DMS79 treated with DMSO at 0.1 percent for 48 hours (cell line): ENCODE measurements at regions not wholly inside any gene's neighbourhood (a gene's known extent, or its start where the extent isn't known, plus 50 kb on each side); places are given as distances from the start of the nearest gene placed in this dataset.
"Not testable (repeated sequence)": the region's sequence is repeated elsewhere in the genome, so short reads cannot be mapped to it uniquely, and the experiment has no call there.

Source experiments
- DNase-seq: peaks from one replicate; lab custom pipeline; 2025; lab: John Stamatoyannopoulos, UW

GRCh38 chr5:97544240-97544639 is 361.2 kb upstream of the RIOK2 start:
- DNase-seq: no peak

- no peak for DNase-seq
These were observed 361.6 kb upstream of the RIOK2 start for GRCh38 chr5:97544678-97545077.

- no peak for DNase-seq
These were observed 362.4 kb upstream of the RIOK2 start for GRCh38 chr5:97545446-97545845.

DNA sequence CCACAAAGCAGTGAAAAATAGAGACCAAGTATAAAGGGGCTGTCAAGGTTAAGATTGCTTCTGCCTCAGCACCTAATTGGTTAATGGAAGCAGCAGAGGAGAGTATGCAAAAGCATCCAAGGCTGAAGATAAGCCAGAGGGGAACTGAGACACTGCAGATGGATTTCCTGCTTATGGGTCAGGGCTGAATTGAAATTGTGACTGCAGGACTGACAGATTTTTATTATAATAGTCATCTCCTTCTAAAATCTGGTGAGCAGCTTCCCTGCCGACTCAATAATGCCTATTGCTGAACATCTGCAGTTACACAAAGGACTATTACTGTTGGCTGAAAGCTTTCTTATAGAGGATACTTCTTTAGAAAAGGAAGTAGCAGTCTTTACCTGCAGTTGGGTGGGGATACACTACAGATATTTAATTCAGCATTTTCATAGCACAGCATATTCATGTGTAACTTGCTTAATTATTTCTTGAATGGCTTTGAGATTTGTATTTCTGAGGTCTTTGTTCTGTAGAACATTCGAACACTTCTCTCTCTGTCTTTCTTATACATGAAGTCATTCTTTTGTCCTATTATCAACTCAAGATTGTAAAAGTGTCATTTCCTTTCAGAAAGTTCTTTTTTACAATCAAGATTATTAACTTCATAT is 363.0 kb upstream of the RIOK2 start:
- no peak for DNase-seq

- DNase-seq: no peak
These were observed 364.4 kb upstream of the RIOK2 start for GRCh38 chr5:97547430-97547829.

GRCh38 chr5:97547999-97548738 is 365.1 kb upstream of the RIOK2 start:
- DNase-seq: no peak

GRCh38 chr5:97548739-97549080 is 365.7 kb upstream of the RIOK2 start:
- DNase-seq: no peak

GRCh38 chr5:97549496-97549895 is 366.4 kb upstream of the RIOK2 start:
- no peak for DNase-seq

DNA sequence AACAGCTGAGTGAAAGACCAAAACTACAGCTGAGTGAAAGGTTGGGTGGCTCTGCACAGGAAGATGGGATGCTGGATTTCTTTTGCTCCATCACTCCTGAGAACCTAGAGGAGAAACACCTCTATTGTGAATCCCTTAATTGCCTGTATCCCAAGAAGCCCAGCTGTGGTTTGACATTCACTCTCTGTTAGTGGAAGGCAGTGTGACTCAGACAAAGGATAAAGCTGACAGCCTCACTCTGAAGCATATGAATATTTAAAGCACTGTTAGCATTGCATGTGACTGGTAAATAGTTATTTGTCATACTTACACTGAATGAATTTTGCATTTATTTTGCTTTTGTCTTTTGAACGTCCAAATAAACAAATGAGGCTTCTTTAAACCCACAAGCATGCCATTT is 367.1 kb upstream of the RIOK2 start:
- no peak for DNase-seq

GRCh38 chr5:97550818-97551217 is 367.8 kb upstream of the RIOK2 start:
- DNase-seq: no peak

DNA sequence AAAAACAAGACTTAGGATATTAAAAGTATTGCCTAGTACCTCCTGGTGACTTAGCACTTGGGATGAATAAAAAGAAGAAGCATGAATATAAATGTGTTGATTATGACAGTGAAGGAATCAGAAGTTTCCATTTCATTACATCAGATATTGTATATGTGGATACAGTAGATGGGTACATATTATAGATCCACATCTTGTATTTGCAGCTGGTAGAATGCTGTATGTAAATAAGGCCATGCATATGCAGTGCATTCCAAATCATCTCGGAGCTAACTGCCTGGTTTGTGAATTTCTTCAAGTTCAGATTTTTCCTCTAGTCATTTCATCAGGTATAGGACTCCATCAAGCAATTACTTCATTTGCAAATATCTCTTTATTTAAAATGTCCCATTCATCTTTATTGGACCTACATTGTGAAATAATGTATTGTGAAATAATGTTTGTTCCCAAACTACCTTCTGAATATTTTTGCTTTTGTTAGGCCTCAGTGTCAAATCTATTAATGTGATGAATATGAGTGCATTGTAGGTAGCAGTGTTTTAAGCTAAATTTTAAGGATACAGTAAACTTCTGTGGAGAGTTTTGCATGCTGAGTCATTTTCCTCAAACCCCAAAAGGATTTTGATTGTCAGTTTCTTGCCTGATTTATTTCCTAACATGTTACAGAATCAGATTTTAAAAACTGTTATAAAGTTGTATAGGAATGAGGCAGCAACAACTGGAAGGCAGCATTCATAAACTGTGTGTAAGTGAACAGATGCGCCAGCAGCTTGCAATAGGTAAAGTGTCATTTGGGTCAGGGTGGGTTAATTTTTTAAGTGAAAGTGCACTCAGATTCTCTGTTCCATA is 370.8 kb upstream of the RIOK2 start:
- no peak for DNase-seq

- DNase-seq: no peak
These were observed 372.1 kb upstream of the RIOK2 start for GRCh38 chr5:97554977-97555643.

DNA sequence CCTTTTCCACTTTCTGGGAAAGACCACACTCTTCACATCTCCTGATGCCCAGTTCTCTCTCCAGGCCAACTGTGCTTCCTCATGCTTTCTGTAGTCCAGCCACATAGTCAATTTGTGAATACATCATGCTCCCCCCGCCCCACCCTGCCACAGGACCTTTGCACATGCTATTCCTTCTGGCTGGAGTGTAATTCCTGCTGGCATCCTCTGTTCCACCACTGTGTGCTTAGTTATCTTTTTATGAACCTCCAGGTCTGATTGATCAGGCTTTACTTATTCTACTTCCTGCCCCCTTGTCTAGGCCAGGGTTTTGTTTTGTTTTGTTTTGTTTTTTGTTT is 372.6 kb upstream of the RIOK2 start:
- no peak for DNase-seq

DNA sequence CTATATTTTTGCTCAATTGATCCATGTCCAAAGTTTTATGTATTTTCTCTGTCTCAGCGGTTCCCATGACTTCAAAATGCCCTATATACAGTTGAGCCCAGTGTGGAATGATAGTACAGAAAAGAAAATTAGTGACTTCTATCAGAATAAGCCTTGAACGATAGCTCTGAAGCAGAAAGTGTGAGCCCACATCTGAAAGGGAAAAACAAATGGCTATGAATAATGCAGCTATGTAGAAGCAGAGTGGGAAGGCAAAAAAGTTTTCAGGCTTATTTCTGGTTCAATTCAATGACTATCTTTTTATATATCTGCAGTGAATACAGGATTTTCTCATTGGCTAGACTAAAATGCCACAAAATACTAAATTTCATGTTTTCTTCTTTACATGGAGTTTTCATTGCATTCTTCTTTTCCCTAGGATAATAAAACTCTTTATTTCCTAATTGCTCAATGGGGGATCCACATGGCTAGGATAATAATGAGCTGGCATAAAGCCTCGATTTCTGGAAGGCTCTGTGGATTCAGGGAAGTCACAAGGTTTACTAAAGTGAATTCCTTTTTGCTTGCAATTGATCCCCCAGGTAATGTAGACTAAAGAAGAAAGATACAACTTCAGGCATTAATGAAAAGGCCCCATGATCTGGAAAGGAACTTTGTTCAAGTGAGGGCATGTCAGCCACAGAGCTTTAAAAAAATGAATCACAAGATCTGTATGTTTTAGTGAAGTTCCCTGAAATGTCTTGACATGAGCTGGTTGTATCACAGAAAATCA is 377.0 kb upstream of the RIOK2 start:
- no peak for DNase-seq

DNA sequence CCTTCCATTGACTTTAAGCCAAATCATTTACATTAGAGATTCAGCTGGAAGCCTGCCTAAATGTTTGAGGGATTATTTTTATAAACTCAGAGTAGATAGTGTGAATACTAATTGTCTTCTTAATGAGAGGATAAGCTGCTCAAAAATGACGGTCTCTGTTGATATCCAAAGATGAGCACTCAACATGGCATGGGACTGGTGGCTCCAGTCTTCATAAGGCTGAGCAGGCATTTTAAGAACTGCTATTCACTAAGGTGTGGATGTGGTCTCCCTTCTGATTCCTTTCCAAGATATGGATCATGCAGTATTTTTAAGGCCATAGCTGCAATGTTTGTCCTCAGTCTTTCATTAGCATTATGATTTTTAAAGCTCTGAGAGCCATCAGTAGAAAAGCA is 377.5 kb upstream of the RIOK2 start:
- DNase-seq: no peak

- no peak for DNase-seq
These were observed 380.1 kb upstream of the RIOK2 start for GRCh38 chr5:97563050-97563657.

DNA sequence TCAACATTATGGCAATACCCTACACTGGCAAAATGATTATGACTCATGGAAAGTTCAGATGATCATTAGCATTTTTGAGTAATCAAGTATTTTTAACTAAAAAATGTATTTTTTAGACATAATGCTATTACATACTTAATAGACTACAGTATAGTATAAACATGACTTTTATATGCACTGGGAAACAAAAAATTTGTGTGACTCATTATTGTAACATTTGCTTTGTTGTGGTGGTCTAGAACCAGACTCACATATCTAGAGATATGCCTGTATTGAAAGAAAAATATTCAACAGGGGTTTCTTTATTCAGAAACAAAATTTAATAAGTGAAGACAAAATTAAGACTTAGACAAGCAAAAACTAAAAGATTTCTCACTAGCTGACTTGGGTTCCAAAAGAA is 385.3 kb upstream of the RIOK2 start:
- no peak for DNase-seq

GRCh38 chr5:97570242-97570641 is 387.2 kb upstream of the RIOK2 start:
- no peak for DNase-seq

GRCh38 chr5:97575322-97575721 is 392.3 kb upstream of the RIOK2 start:
- DNase-seq: no peak

GRCh38 chr5:97576956-97577355 is 393.9 kb upstream of the RIOK2 start:
- DNase-seq: no peak

- not testable (repeated sequence) for DNase-seq
These were observed 396.9 kb upstream of the RIOK2 start for GRCh38 chr5:97579977-97580376.
